ENCODE measurements at regions not wholly inside any gene's neighbourhood (a gene's known extent, or its start where the extent isn't known, plus 50 kb on each side); places are given as distances from the start of the nearest gene placed in this dataset.

GRCh38 chr4:77268108-77268507 is 111.1 kb downstream of the CCNG2 start:
- TF ChIP-seq CTCF (IDR thresholded peaks at IDR 0.05; ENCODE audit: poor library complexity, severe bottlenecking): no peak
- no peak for TF ChIP-seq EZH2 (IDR thresholded peaks at IDR 0.05; ENCODE audit: borderline replicate concordance, insufficient read depth, low read length, poor library complexity, severe bottlenecking)
- TF ChIP-seq POLR2AphosphoS5 (IDR thresholded peaks at IDR 0.05): no peak
- no peak for TF ChIP-seq EP300 (conservative IDR thresholded peaks at IDR 0.05; ENCODE audit: poor library complexity, severe bottlenecking)
- TF ChIP-seq SMC3 (conservative IDR thresholded peaks at IDR 0.05; ENCODE audit: poor library complexity): no peak
- no peak for TF ChIP-seq REST (IDR thresholded peaks at IDR 0.05; ENCODE audit: borderline replicate concordance)
- no peak for TF ChIP-seq MXI1 (conservative IDR thresholded peaks at IDR 0.05; ENCODE audit: poor library complexity, severe bottlenecking)
- TF ChIP-seq RAD21 (conservative IDR thresholded peaks at IDR 0.05): no peak
- no peak for TF ChIP-seq TAF1 (IDR thresholded peaks at IDR 0.05; ENCODE audit: low read depth)

Measured in neural cell (in vitro differentiated cells).